IMR-90 (cell line): ENCODE measurements at regions not wholly inside any gene's neighbourhood (a gene's known extent, or its start where the extent isn't known, plus 50 kb on each side); places are given as distances from the start of the nearest gene placed in this dataset.

Source experiments
- ATAC-seq: fragments of 200-7000 bp; cut with Tn5 transposase; 2 replicates; pipeline ENCODE4 v1.9.1; 2020; ENCODE audit warnings: low read depth, mild to moderate bottlenecking, moderate library complexity
- BruUV-seq: library from RNA; stranded (reverse); fragments of 400-500 nt; replicated peaks from 2 replicates; lab custom pipeline; 2021; lab: Mats Ljungman, UMichigan
- CTCF ChIA-PET: fragments of 300-600 bp; formaldehyde crosslinking; extraction: SDS; loops from one replicate; lab custom pipeline; 2021; ENCODE audit warnings: antibody characterized with exemption; lab: Yijun Ruan, JAX
- POLR2A ChIA-PET: fragments of 300-600 bp; sonication (Branson Sonifier 250); formaldehyde crosslinking; loops from one replicate; lab custom pipeline; 2022; ENCODE audit warnings: antibody characterized with exemption; ENCODE audit not compliant: unreplicated experiment; lab: Charles Lee
- DNase-seq: peaks from one replicate; pipeline ENCODE4 v3.0.0; 2013
- H2AFZ ChIP-seq: replicated peaks from 2 replicates; pipeline ENCODE3; 2013; ENCODE audit warnings: low read length, mild to moderate bottlenecking; ENCODE audit not compliant: poor library complexity
- H2AK5ac ChIP-seq: 2 replicates; pipeline ENCODE4 v1.6.1; 2013; ENCODE audit warnings: low read depth, low read length, inconsistent platforms
- H2AK9ac ChIP-seq: replicated peaks from 2 replicates; pipeline ENCODE3; 2013; ENCODE audit warnings: mild to moderate bottlenecking, low read depth, low read length, moderate library complexity; ENCODE audit not compliant: poor library complexity
- H2BK120ac ChIP-seq: 2 replicates; pipeline ENCODE4 v1.6.1; 2013; ENCODE audit warnings: low read depth, low read length, inconsistent platforms
- H2BK15ac ChIP-seq: 3 replicates; pipeline ENCODE4 v1.6.1; 2013; ENCODE audit warnings: low read depth, low read length, inconsistent platforms
- H2BK20ac ChIP-seq: 2 replicates; pipeline ENCODE4 v1.6.1; 2013; ENCODE audit warnings: low read depth, mild to moderate bottlenecking, inconsistent platforms, low read length, moderate library complexity
- H2BK5ac ChIP-seq: 2 replicates; pipeline ENCODE4 v1.6.1; 2013; ENCODE audit warnings: mild to moderate bottlenecking, low read depth, low read length, inconsistent platforms; ENCODE audit not compliant: poor library complexity, severe bottlenecking
- H3K14ac ChIP-seq: replicated peaks from 2 replicates; pipeline ENCODE4 v1.6.1; 2013; ENCODE audit warnings: low read depth, low read length, inconsistent platforms
- H3K18ac ChIP-seq: 2 replicates; pipeline ENCODE4 v1.6.1; 2013; ENCODE audit warnings: low read depth, low read length, control low read depth
- H3K23ac ChIP-seq: 2 replicates; pipeline ENCODE4 v1.6.1; 2013; ENCODE audit warnings: low read depth, low read length, inconsistent platforms
- H3K27ac ChIP-seq: 2 replicates; pipeline ENCODE4 v1.5.1; 2013; ENCODE audit warnings: mild to moderate bottlenecking, control low read depth, low read length; ENCODE audit not compliant: insufficient read depth
- H3K27me3 ChIP-seq: 2 replicates; pipeline ENCODE4 v1.6.1; 2013; ENCODE audit warnings: low read length; ENCODE audit not compliant: control insufficient read depth, insufficient read depth
- H3K36me3 ChIP-seq: 2 replicates; pipeline ENCODE4 v1.6.1; 2013; ENCODE audit warnings: low read length, mixed read lengths; ENCODE audit not compliant: control insufficient read depth, insufficient read depth
- H3K4ac ChIP-seq: 2 replicates; pipeline ENCODE4 v1.6.1; 2013; ENCODE audit warnings: low read depth, low read length, inconsistent platforms
- H3K4me1 ChIP-seq: 2 replicates; pipeline ENCODE4 v1.6.1; 2013; ENCODE audit warnings: low read length, mixed read lengths; ENCODE audit not compliant: control insufficient read depth, insufficient read depth
- H3K4me2 ChIP-seq: 2 replicates; pipeline ENCODE4 v1.6.1; 2013; ENCODE audit warnings: low read depth, mild to moderate bottlenecking, control low read depth, low read length, moderate library complexity
- H3K4me3 ChIP-seq: 2 replicates; pipeline ENCODE4 v1.5.1; 2013; ENCODE audit warnings: low read depth, mild to moderate bottlenecking, control low read depth, low read length, moderate library complexity; ENCODE audit not compliant: insufficient read depth
- H3K56ac ChIP-seq: 2 replicates; pipeline ENCODE4 v1.6.1; 2013; ENCODE audit warnings: low read length, inconsistent platforms; ENCODE audit not compliant: insufficient read depth; ENCODE audit errors: extremely low read depth
- H3K79me1 ChIP-seq, 2 experiments: 2 replicates each; pipeline ENCODE4 v1.6.1; 2013; ENCODE audit warnings: low read length in 2 of 2, inconsistent platforms in 1 of 2, low read depth in 1 of 2
- H3K9ac ChIP-seq: 2 replicates; pipeline ENCODE4 v1.6.1; 2013; ENCODE audit warnings: low read depth, low read length, control low read depth
- H3K9me1 ChIP-seq: 2 replicates; pipeline ENCODE4 v1.6.1; 2013; ENCODE audit warnings: low read length, inconsistent platforms; ENCODE audit not compliant: insufficient read depth
- H3K9me3 ChIP-seq: 2 replicates; pipeline ENCODE4 v1.6.1; 2013; ENCODE audit warnings: low read length; ENCODE audit not compliant: control insufficient read depth, insufficient read depth
- H4K20me1 ChIP-seq: 2 replicates; pipeline ENCODE4 v1.6.1; 2013; ENCODE audit warnings: low read length, inconsistent platforms; ENCODE audit not compliant: insufficient read depth
- H4K5ac ChIP-seq: 2 replicates; pipeline ENCODE4 v1.6.1; 2013; ENCODE audit warnings: mild to moderate bottlenecking, low read depth, low read length, control low read depth
- H4K8ac ChIP-seq, 2 experiments: 2 replicates each; pipeline ENCODE4 v1.6.1; 2013; ENCODE audit warnings: low read depth in 2 of 2, low read length in 2 of 2, control low read depth in 1 of 2, inconsistent platforms in 1 of 2
- H4K91ac ChIP-seq: 2 replicates; pipeline ENCODE4 v1.6.1; 2013; ENCODE audit warnings: low read depth, low read length, inconsistent platforms; ENCODE audit not compliant: insufficient read depth
- BHLHE40 ChIP-seq: fragments of 150-350 bp; IDR thresholded peaks from 2 replicates; pipeline ENCODE4 v1.6.1; 2016; ENCODE audit warnings: mild to moderate bottlenecking, low read depth, low read length
- CEBPB ChIP-seq: IDR thresholded peaks from 2 replicates; pipeline ENCODE4 v1.6.1; 2012; ENCODE audit warnings: low read depth, low read length, improper control_type of control experiment
- CHD1 ChIP-seq: IDR thresholded peaks from 2 replicates; pipeline ENCODE4 v1.6.1; 2012; ENCODE audit warnings: low read depth, low read length, improper control_type of control experiment
- CTCF ChIP-seq: conservative IDR thresholded peaks from 2 replicates; pipeline ENCODE4 v1.5.1; 2012; ENCODE audit warnings: mild to moderate bottlenecking, low read depth, low read length, improper control_type of control experiment
- MAFK ChIP-seq: IDR thresholded peaks from 2 replicates; pipeline ENCODE4 v1.6.1; 2012; ENCODE audit warnings: low read depth, low read length, improper control_type of control experiment
- MAZ ChIP-seq: IDR thresholded peaks from 2 replicates; pipeline ENCODE4 v1.6.1; 2012; ENCODE audit warnings: low read depth, mild to moderate bottlenecking, low read length, improper control_type of control experiment, moderate library complexity, borderline replicate concordance
- MXI1 ChIP-seq: IDR thresholded peaks from 2 replicates; pipeline ENCODE4 v1.6.1; 2012; ENCODE audit warnings: low read depth, mild to moderate bottlenecking, low read length, moderate library complexity, borderline replicate concordance
- NFE2L2 ChIP-seq: fragments of 150-350 bp; IDR thresholded peaks from 2 replicates; pipeline ENCODE4 v1.6.1; 2016; ENCODE audit warnings: low read depth, mild to moderate bottlenecking, low read length
- POLR2A ChIP-seq: IDR thresholded peaks from 2 replicates; pipeline ENCODE4 v1.6.1; 2012; ENCODE audit warnings: mild to moderate bottlenecking, low read depth, low read length
- RAD21 ChIP-seq: IDR thresholded peaks from 2 replicates; pipeline ENCODE4 v1.6.1; 2012; ENCODE audit warnings: low read length, improper control_type of control experiment
- RFX5 ChIP-seq: IDR thresholded peaks from 2 replicates; pipeline ENCODE4 v1.8.0; 2012; ENCODE audit warnings: low read depth, mild to moderate bottlenecking, low read length, moderate library complexity
- SMC3 ChIP-seq: fragments of 150-350 bp; IDR thresholded peaks from 2 replicates; pipeline ENCODE4 v1.6.1; 2016; ENCODE audit warnings: low read depth, mild to moderate bottlenecking, antibody characterized with exemption, low read length, moderate library complexity
- USF2 ChIP-seq: fragments of 150-350 bp; IDR thresholded peaks from 2 replicates; pipeline ENCODE4 v1.6.1; 2017; ENCODE audit warnings: mild to moderate bottlenecking, antibody characterized with exemption, low read length, low read depth
- WGBS, 2 experiments: methylation state at CpG; one replicate each; pipeline versions ENCODE4 v1.1.5 to v1.1.7; 2013; ENCODE audit warnings: missing lambda C conversion rate in 2 of 2; ENCODE audit not compliant: insufficient read length in 1 of 2; ENCODE audit errors: extremely low coverage in 2 of 2; 5-methylcytosine and 5-hydroxymethylcytosine counted together
- dilution Hi-C: fragments of 300-500 bp; cut with HindIII; formaldehyde crosslinking; loops from one replicate; pipeline ENCODE4 v1.14.3; 2018; ENCODE audit warnings: low sequenced_read_pairs; ENCODE audit not compliant: unreplicated experiment
- in situ Hi-C: fragments of 300-500 bp; cut with MboI; formaldehyde crosslinking; loops from 3 replicates; pipeline ENCODE4 v1.14.3; 2019; ENCODE audit warnings: low sequenced_read_pairs, inconsistent platforms, mixed read lengths
- intact Hi-C: fragments of 100-400 bp; cut with micrococcal nuclease; formaldehyde crosslinking; loops from 2 replicates; pipeline ENCODE4 v1.10.0; 2022

GRCh38 chr6:94289131-94289530, 869.8 kb upstream of the EPHA7 start:
- no TSS peak for BruUV-seq
- peaks cover 2% of the 10 kb centered on the region; the same call in 1 of the 2 replicates for H3K9me3 ChIP-seq
- H2AK9ac ChIP-seq, result no peak overlapping the region
- no peaks in the 10 kb centered on the region for H3K36me3 ChIP-seq
- H3K4me1 ChIP-seq, result no peaks in the 10 kb centered on the region
- no peak overlapping the region for H3K4me3 ChIP-seq
- no peaks in the 10 kb centered on the region for H3K79me1 ChIP-seq
- H4K5ac ChIP-seq, result no peak overlapping the region
- no peak overlapping the region for H3K56ac ChIP-seq
- TF ChIP-seq MAFK, result no peak
- no peak for TF ChIP-seq MAZ
- TF ChIP-seq SMC3, result no peak
- no peak for TF ChIP-seq CEBPB
- no peak for TF ChIP-seq RFX5
- TF ChIP-seq BHLHE40, result no peak
- TF ChIP-seq MXI1, result no peak
- TF ChIP-seq POLR2A, result no peak
- no peak for TF ChIP-seq CTCF
- TF ChIP-seq USF2, result no peak
- no peak for TF ChIP-seq NFE2L2
- no peak for TF ChIP-seq RAD21
- no peak for TF ChIP-seq CHD1
- no peak for ATAC-seq
- CTCF ChIA-PET, result interaction anchor here (0.8 kb wide), 1 partner anchor 33 kb away, joined by 3 read pairs; no protein-coding TSS in a partner anchor
- in situ Hi-C loops, result no loop called here
- no peak overlapping the region for H4K8ac ChIP-seq
- H2BK120ac ChIP-seq, result no peak overlapping the region
- H3K27me3 ChIP-seq, result no peaks in the 10 kb centered on the region
- no peak overlapping the region for H3K4me2 ChIP-seq
- H4K91ac ChIP-seq, result no peak overlapping the region
- H2BK15ac ChIP-seq, result no peak overlapping the region
- no peak overlapping the region for H3K14ac ChIP-seq
- dilution Hi-C loops, result no loop called here
- WGBS, 2 experiments, result 60% methylated on average over 4 of the region's 6 CpGs; no CpG with 5 or more reads in 1 of the 2 experiments
- POLR2A ChIA-PET, result no interaction called here
- no peaks in the 10 kb centered on the region for H3K9me1 ChIP-seq
- H2AFZ ChIP-seq, result no peak overlapping the region
- H3K23ac ChIP-seq, result no peak overlapping the region
- no peak for DNase-seq
- no peak overlapping the region for H2AK5ac ChIP-seq
- H4K20me1 ChIP-seq, result no peaks in the 10 kb centered on the region
- H3K9ac ChIP-seq, result no peak overlapping the region
- H3K4ac ChIP-seq, result no peak overlapping the region
- no peak overlapping the region for H2BK20ac ChIP-seq
- no peak overlapping the region for H3K18ac ChIP-seq
- no peak overlapping the region for H3K27ac ChIP-seq
- intact Hi-C loops, result no loop called here
- no peak overlapping the region for H2BK5ac ChIP-seq
